AG10803 (cell line): ENCODE measurements at regions not wholly inside any gene's neighbourhood (a gene's known extent, or its start where the extent isn't known, plus 50 kb on each side); places are given as distances from the start of the nearest gene placed in this dataset.

Source experiments
- DNase-seq: peaks from one replicate; pipeline ENCODE4 v3.0.0; 2010; ENCODE audit warnings: low read depth
- H3K4me3 ChIP-seq: 2 replicates; pipeline ENCODE4 v1.5.1; 2011; ENCODE audit warnings: mild to moderate bottlenecking, low read length, control low read depth
- TF ChIP-seq, protein P1 (sequence below): conservative IDR thresholded peaks from 2 replicates; pipeline ENCODE4 v1.5.1; 2011; ENCODE audit warnings: mild to moderate bottlenecking, low read length, control low read depth, inconsistent platforms

DNA sequence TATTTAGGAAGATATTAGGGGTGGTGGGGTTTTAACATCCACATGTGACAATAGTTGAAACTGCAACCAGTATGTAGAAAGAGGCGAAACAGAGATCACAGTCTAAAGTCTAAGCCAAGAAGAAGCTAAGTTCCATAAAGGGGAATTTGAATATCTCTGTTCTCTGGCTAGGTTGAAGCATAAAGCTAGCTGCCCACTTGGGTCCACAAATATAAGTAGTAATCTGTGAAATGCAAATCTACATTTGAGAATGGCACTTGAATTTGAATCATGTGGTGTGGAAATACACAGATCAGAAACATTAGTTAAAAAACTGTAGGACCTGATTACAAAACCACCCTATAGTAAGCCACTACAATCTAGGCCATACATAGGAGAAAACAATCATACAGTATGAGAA lies 602.1 kb downstream of the LMO4 start:
- no peak overlapping the region for H3K4me3 ChIP-seq
- DNase-seq: no peak
- TF ChIP-seq, protein P1, sequence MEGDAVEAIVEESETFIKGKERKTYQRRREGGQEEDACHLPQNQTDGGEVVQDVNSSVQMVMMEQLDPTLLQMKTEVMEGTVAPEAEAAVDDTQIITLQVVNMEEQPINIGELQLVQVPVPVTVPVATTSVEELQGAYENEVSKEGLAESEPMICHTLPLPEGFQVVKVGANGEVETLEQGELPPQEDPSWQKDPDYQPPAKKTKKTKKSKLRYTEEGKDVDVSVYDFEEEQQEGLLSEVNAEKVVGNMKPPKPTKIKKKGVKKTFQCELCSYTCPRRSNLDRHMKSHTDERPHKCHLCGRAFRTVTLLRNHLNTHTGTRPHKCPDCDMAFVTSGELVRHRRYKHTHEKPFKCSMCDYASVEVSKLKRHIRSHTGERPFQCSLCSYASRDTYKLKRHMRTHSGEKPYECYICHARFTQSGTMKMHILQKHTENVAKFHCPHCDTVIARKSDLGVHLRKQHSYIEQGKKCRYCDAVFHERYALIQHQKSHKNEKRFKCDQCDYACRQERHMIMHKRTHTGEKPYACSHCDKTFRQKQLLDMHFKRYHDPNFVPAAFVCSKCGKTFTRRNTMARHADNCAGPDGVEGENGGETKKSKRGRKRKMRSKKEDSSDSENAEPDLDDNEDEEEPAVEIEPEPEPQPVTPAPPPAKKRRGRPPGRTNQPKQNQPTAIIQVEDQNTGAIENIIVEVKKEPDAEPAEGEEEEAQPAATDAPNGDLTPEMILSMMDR: no peak

DNA sequence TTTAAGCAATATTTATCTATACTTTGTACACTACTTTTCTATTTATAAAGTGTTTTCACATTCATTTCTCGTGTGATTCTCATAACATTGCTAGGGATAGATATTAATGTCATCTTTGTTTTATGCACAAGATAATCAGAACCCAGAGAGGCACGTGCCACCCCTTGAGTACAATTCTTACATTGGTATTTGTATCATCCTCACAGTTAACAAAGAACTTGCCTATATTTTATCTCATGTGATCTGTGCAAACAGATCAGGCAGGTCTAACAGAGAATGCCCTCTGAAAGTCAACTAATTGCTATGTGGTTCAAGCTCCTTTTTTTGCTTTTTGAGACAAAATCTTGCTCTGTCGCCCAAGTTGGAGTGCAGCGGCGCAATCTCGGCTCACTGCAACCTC lies 604.5 kb downstream of the LMO4 start:
- TF ChIP-seq, protein P1: no peak
- H3K4me3 ChIP-seq: no peak overlapping the region

DNA sequence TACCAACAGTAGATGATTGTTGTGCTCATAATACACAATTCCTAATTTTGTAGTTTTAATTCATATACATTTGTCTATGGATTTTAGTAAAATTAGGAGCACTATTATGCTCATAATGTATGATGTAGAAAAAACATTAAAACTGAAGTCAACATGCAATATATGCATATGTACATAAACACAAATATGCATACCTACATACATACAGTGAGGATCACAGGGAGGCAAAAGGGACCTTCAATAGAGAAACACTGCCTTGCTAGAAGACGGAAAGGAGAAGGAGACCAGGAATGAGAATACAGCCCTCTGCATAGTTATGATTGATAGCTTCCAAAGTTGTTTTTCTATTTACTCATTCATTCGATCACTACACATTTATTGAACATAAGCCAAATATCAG lies 606.5 kb downstream of the LMO4 start:
- no peak for DNase-seq
- TF ChIP-seq, protein P1: no peak
- no peak overlapping the region for H3K4me3 ChIP-seq

More for the DNA sequence above, 604.5 kb downstream of the LMO4 start:
- DNase-seq: no peak

DNA sequence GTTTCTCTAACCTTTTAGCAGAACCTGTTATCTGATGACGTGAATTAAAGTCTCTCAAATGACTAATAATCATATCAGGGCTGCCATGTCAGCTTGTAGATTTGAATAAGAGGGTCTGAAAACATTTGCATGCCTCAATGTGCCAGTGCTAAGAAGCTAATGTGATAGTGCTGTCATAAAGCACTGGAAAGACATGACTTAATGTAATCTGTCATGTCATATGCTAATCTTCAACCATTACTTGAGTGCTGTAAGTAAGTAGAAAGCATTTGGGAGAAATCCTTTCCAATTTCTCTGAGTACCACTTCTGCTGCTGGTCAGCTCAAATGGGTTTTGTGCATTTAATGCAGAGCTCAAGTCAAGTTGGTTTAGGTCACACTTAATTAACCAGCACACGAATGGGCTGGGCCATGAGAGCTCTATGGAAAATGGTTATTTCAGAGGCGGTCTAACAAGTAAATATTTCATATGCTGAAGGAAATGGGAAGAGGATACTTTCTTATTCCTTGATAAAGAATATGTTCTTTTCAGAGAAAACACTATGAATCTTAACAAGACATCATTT lies 609.2 kb downstream of the LMO4 start:
- no peak for DNase-seq
- TF ChIP-seq, protein P1: no peak
- no peak overlapping the region for H3K4me3 ChIP-seq

DNA sequence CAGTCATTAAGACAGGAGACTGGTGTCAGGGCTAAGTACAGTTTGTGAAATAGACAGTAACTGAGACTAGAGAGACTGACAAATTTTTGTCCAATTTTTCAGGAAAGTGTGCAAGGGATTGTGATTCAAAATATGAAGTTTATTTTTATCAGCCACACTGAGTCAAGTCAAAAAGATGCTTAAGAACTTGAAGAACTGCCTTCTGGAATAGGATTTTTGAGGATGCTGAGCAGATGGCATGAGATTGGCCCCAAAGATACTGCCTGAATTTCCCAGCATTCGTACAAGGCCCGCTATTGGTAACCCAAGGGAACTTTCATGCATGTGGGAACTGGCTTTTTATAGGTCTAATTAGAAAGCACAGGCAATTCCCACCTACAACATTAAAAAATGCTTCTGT lies 610.0 kb downstream of the LMO4 start:
- TF ChIP-seq, protein P1: no peak
- no peak overlapping the region for H3K4me3 ChIP-seq
- DNase-seq: no peak

DNA sequence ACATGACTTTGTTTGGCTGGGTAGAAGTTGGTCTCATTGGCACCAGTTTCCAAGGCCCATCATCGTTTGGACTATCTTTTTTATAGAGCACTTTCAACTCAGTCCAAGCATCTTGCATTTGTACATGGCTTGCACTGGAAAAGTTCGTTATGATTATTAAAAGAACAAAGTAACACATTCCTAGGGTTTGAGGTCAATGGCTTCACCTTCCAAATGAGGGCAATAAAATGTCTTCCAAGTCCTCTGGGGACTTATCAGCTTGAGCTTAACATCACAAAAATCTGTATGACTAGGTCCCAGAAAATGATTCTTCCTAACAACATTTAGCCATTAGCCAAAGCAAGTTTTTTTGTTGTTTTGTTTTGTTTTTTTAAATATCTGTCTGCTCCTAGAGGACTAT lies 610.8 kb downstream of the LMO4 start:
- no peak overlapping the region for H3K4me3 ChIP-seq
- DNase-seq: peak; percentile 68
- TF ChIP-seq, protein P1: no peak

DNA sequence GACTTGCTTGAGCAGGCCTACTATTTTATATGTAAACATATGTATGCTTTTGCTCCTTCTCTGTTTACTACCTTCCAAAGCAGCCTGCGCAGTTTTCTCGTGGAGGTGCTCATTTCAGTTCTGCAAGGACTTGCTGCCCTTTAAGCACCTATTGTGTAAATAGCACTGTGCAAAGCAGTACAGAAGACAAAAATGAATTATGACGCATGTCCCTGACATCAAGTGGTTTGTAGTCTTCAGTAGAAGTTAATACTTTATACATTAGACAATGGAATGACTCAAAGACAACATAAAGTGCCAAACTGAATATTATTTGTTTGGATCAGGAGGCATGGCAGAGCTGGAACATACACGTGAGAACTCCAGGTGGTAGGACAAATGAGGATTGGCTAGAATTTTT lies 611.7 kb downstream of the LMO4 start:
- TF ChIP-seq, protein P1: no peak
- DNase-seq: no peak
- H3K4me3 ChIP-seq: no peak overlapping the region
